H1 (cell line): ENCODE measurements at regions not wholly inside any gene's neighbourhood (a gene's known extent, or its start where the extent isn't known, plus 50 kb on each side); places are given as distances from the start of the nearest gene placed in this dataset.

Experiments used
- POLR2AphosphoS5 ChIP-seq: IDR thresholded peaks from 2 replicates; pipeline ENCODE4 v1.6.1; 2011; ENCODE audit warnings: low read depth, low read length
- TF ChIP-seq, protein P1 (sequence below), 3 experiments: IDR thresholded peaks; 1 replicate in 2 of 3; 2 replicates in 1 of 3; pipeline versions ENCODE4 v1.5.1 to v1.6.1; 2011; ENCODE audit warnings: low read length in 3 of 3, mild to moderate bottlenecking in 3 of 3, inconsistent platforms in 2 of 3, low read depth in 1 of 3, moderate library complexity in 1 of 3; ENCODE audit not compliant: insufficient read depth in 1 of 3; ENCODE audit errors: control extremely low read depth in 1 of 3
- TF ChIP-seq, protein P2 (sequence below): IDR thresholded peaks from 2 replicates; pipeline ENCODE4 v1.6.1; 2012; ENCODE audit warnings: inconsistent platforms

DNA sequence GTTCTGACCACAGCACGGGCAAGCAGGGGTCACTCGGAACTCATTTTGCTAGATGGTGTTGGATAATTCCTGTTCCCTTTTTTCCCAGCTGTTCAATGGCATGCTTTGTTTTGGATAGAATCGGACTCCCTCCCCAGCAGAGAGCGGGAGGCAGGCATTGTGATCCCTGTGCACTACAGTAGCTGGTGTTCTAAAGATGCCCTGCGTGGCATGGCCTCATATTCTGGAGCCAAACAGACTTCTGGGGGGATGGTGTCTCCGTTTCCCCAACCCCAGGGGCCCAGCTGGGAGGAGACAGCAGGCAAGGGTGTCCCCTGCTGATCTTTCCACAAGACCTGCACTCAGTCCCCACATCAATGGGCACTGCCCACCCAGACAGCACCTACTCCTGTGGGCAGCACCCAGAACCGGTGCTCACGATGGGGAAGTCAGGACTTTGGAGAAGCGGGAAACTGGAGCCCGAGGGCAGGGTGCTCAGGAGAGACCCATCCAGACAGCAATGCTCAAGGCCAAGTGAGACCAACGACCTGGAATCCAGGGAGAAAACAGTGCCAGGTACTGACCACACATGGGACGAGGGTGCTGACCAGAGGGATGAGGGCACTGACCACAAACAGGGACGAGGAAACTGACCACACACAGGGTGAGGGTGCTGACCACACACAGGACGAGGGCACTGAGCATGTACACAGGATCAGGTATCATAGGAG lies 934.9 kb downstream of the BRD1 start:
- no peak for TF ChIP-seq POLR2AphosphoS5
- TF ChIP-seq, protein P1, sequence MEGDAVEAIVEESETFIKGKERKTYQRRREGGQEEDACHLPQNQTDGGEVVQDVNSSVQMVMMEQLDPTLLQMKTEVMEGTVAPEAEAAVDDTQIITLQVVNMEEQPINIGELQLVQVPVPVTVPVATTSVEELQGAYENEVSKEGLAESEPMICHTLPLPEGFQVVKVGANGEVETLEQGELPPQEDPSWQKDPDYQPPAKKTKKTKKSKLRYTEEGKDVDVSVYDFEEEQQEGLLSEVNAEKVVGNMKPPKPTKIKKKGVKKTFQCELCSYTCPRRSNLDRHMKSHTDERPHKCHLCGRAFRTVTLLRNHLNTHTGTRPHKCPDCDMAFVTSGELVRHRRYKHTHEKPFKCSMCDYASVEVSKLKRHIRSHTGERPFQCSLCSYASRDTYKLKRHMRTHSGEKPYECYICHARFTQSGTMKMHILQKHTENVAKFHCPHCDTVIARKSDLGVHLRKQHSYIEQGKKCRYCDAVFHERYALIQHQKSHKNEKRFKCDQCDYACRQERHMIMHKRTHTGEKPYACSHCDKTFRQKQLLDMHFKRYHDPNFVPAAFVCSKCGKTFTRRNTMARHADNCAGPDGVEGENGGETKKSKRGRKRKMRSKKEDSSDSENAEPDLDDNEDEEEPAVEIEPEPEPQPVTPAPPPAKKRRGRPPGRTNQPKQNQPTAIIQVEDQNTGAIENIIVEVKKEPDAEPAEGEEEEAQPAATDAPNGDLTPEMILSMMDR (IDR thresholded peaks at IDR 0.05; ENCODE audit: control extremely low read depth in 1 of 3, insufficient read depth in 1 of 3, low read depth in 1 of 3, low read length in 3 of 3): no peak
- TF ChIP-seq, protein P2, sequence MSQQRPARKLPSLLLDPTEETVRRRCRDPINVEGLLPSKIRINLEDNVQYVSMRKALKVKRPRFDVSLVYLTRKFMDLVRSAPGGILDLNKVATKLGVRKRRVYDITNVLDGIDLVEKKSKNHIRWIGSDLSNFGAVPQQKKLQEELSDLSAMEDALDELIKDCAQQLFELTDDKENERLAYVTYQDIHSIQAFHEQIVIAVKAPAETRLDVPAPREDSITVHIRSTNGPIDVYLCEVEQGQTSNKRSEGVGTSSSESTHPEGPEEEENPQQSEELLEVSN: no peak
